Gastrocnemius medialis (tissue), 4 donors: ENCODE measurements at regions not wholly inside any gene's neighbourhood (a gene's known extent, or its start where the extent isn't known, plus 50 kb on each side); places are given as distances from the start of the nearest gene placed in this dataset.

Experiments
- POLR2A ChIP-seq, 2 donors: fragments of 450-650 bp; IDR thresholded peaks; one replicate each; pipeline ENCODE4 v1.6.1; 2017; ENCODE audit warnings: antibody characterized with exemption in 2 of 2, mild to moderate bottlenecking in 2 of 2, moderate library complexity in 2 of 2
- TF ChIP-seq, protein P1 (sequence below), 5 experiments: fragments of 450-650 bp in 3 of 5; fragments of 200-600 bp in 2 of 5; sonication (generic) in 2 of 5; IDR thresholded peaks in 4 of 5; conservative IDR thresholded peaks in 1 of 5; 1 replicate in 4 of 5; 2 replicates in 1 of 5; pipeline ENCODE4 v1.5.1; 2016 to 2019; ENCODE audit warnings: antibody characterized with exemption in 5 of 5, mild to moderate bottlenecking in 3 of 5, moderate library complexity in 3 of 5

DNA sequence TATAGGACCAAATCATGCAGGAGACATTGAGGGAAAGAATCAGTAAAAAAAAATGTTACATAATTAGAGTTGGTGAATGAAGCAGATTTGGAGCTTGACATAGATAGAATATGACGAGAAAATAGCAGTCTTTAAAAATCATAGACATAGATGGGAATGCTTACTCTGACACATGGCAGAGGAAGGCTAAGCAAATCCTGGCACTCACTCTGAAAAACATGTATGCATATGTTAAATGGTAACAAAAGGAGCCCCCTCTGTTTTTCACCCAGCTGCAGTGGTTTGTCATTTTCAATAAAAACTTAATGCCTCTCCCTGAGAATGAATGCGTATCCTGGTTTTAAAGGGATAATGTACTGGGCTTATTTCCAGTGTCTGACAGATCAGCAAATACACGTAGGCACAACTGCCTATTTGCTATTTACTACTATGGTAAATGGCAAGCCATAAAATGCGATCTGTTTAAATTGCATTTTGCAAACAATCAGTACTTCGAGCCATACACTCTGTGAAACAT, 561.2 kb upstream of the SEL1L start:
- TF ChIP-seq, protein P1, sequence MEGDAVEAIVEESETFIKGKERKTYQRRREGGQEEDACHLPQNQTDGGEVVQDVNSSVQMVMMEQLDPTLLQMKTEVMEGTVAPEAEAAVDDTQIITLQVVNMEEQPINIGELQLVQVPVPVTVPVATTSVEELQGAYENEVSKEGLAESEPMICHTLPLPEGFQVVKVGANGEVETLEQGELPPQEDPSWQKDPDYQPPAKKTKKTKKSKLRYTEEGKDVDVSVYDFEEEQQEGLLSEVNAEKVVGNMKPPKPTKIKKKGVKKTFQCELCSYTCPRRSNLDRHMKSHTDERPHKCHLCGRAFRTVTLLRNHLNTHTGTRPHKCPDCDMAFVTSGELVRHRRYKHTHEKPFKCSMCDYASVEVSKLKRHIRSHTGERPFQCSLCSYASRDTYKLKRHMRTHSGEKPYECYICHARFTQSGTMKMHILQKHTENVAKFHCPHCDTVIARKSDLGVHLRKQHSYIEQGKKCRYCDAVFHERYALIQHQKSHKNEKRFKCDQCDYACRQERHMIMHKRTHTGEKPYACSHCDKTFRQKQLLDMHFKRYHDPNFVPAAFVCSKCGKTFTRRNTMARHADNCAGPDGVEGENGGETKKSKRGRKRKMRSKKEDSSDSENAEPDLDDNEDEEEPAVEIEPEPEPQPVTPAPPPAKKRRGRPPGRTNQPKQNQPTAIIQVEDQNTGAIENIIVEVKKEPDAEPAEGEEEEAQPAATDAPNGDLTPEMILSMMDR (IDR thresholded peaks at IDR 0.05 in 4 of 5, conservative IDR thresholded peaks at IDR 0.05 in 1 of 5), result no peak
- TF ChIP-seq POLR2A (IDR thresholded peaks at IDR 0.05), result no peak
